ENCODE measurements at regions not wholly inside any gene's neighbourhood (a gene's known extent, or its start where the extent isn't known, plus 50 kb on each side); places are given as distances from the start of the nearest gene placed in this dataset.

GRCh38 chr10:78813998-78814399 is 254.8 kb upstream of the ZMIZ1 start:
- no peak overlapping the region for H3K4me3 ChIP-seq (ENCODE audit: low read depth in 1 of 2, low read length in 2 of 2)
- no peaks in the 10 kb centered on the region for H3K4me1 ChIP-seq (ENCODE audit: control insufficient read depth in 2 of 2, insufficient read depth in 2 of 2, low read length in 1 of 2)
- no peaks in the 10 kb centered on the region for H3K9me3 ChIP-seq (ENCODE audit: control insufficient read depth in 2 of 2, insufficient read depth in 1 of 2, low read depth in 1 of 2, low read length in 1 of 2)
- H3K27ac ChIP-seq (ENCODE audit: low read depth in 2 of 2, low read length in 1 of 2) = no peak overlapping the region
- no peaks in the 10 kb centered on the region for H3K27me3 ChIP-seq (ENCODE audit: control insufficient read depth in 1 of 2, insufficient read depth in 2 of 2, low read length in 2 of 2)
- H3K36me3 ChIP-seq (ENCODE audit: control insufficient read depth in 2 of 2, insufficient read depth in 2 of 2, low read length in 1 of 2) = no peaks in the 10 kb centered on the region
- WGBS, 2 donors = 73 to 77% methylated on average over 6 of the region's 6 CpGs

- no peaks in the 10 kb centered on the region for H3K9me3 ChIP-seq (ENCODE audit: control insufficient read depth in 2 of 2, insufficient read depth in 1 of 2, low read depth in 1 of 2, low read length in 1 of 2)
- WGBS, 2 donors = 78 to 89% methylated on average over 3 of the region's 3 CpGs
- H3K4me1 ChIP-seq (ENCODE audit: control insufficient read depth in 2 of 2, insufficient read depth in 2 of 2, low read length in 1 of 2) = no peaks in the 10 kb centered on the region
- H3K36me3 ChIP-seq (ENCODE audit: control insufficient read depth in 2 of 2, insufficient read depth in 2 of 2, low read length in 1 of 2) = no peaks in the 10 kb centered on the region
- H3K27me3 ChIP-seq (ENCODE audit: control insufficient read depth in 1 of 2, insufficient read depth in 2 of 2, low read length in 2 of 2) = no peaks in the 10 kb centered on the region
- H3K4me3 ChIP-seq (ENCODE audit: low read depth in 1 of 2, low read length in 2 of 2) = no peak overlapping the region
- H3K27ac ChIP-seq (ENCODE audit: low read depth in 2 of 2, low read length in 1 of 2) = no peak overlapping the region
Measured at GRCh38 chr10:78814407-78814806, 254.4 kb upstream of the ZMIZ1 start.

GRCh38 chr10:78815702-78816334 is 252.9 kb upstream of the ZMIZ1 start:
- Histone ChIP-seq H3K4me1 (ENCODE audit: control insufficient read depth in 2 of 2, insufficient read depth in 2 of 2, low read length in 1 of 2) (no peaks in the 10 kb centered on the region), H3K9me3 (ENCODE audit: control insufficient read depth in 2 of 2, insufficient read depth in 1 of 2, low read depth in 1 of 2, low read length in 1 of 2) (no peaks in the 10 kb centered on the region), H3K4me3 (ENCODE audit: low read depth in 1 of 2, low read length in 2 of 2) (no peak overlapping the region), H3K27ac (ENCODE audit: low read depth in 2 of 2, low read length in 1 of 2) (no peak overlapping the region), H3K27me3 (ENCODE audit: control insufficient read depth in 1 of 2, insufficient read depth in 2 of 2, low read length in 2 of 2) (no peaks in the 10 kb centered on the region), H3K36me3 (ENCODE audit: control insufficient read depth in 2 of 2, insufficient read depth in 2 of 2, low read length in 1 of 2) (no peaks in the 10 kb centered on the region)
- WGBS, 2 donors = 54 to 62% methylated on average over 2 of the region's 2 CpGs

GRCh38 chr10:78817361-78817760 is 251.4 kb upstream of the ZMIZ1 start:
- Histone ChIP-seq H3K9me3 (ENCODE audit: control insufficient read depth in 2 of 2, insufficient read depth in 1 of 2, low read depth in 1 of 2, low read length in 1 of 2) (no peaks in the 10 kb centered on the region), H3K4me3 (ENCODE audit: low read depth in 1 of 2, low read length in 2 of 2) (no peak overlapping the region), H3K4me1 (ENCODE audit: control insufficient read depth in 2 of 2, insufficient read depth in 2 of 2, low read length in 1 of 2) (no peaks in the 10 kb centered on the region), H3K27me3 (ENCODE audit: control insufficient read depth in 1 of 2, insufficient read depth in 2 of 2, low read length in 2 of 2) (no peaks in the 10 kb centered on the region), H3K27ac (ENCODE audit: low read depth in 2 of 2, low read length in 1 of 2) (no peak overlapping the region), H3K36me3 (ENCODE audit: control insufficient read depth in 2 of 2, insufficient read depth in 2 of 2, low read length in 1 of 2) (no peaks in the 10 kb centered on the region)
- 57 to 59% methylated on average over 3 of the region's 3 CpGs for WGBS, 2 donors

- Histone ChIP-seq H3K27ac (ENCODE audit: low read depth in 2 of 2, low read length in 1 of 2) (no peak overlapping the region), H3K4me3 (ENCODE audit: low read depth in 1 of 2, low read length in 2 of 2) (no peak overlapping the region), H3K4me1 (ENCODE audit: control insufficient read depth in 2 of 2, insufficient read depth in 2 of 2, low read length in 1 of 2) (no peaks in the 10 kb centered on the region), H3K9me3 (ENCODE audit: control insufficient read depth in 2 of 2, insufficient read depth in 1 of 2, low read depth in 1 of 2, low read length in 1 of 2) (no peaks in the 10 kb centered on the region), H3K36me3 (ENCODE audit: control insufficient read depth in 2 of 2, insufficient read depth in 2 of 2, low read length in 1 of 2) (no peaks in the 10 kb centered on the region), H3K27me3 (ENCODE audit: control insufficient read depth in 1 of 2, insufficient read depth in 2 of 2, low read length in 2 of 2) (no peaks in the 10 kb centered on the region)
- 91 to 95% methylated on average over 3 of the region's 3 CpGs for WGBS, 2 donors
Measured at GRCh38 chr10:78817804-78818203, 251.0 kb upstream of the ZMIZ1 start.

- H3K27ac ChIP-seq (ENCODE audit: low read depth in 2 of 2, low read length in 1 of 2) = no peak overlapping the region
- H3K27me3 ChIP-seq (ENCODE audit: control insufficient read depth in 1 of 2, insufficient read depth in 2 of 2, low read length in 2 of 2) = no peaks in the 10 kb centered on the region
- 83 to 84% methylated on average over 7 of the region's 7 CpGs for WGBS, 2 donors
- H3K36me3 ChIP-seq (ENCODE audit: control insufficient read depth in 2 of 2, insufficient read depth in 2 of 2, low read length in 1 of 2) = no peaks in the 10 kb centered on the region
- no peaks in the 10 kb centered on the region for H3K4me1 ChIP-seq (ENCODE audit: control insufficient read depth in 2 of 2, insufficient read depth in 2 of 2, low read length in 1 of 2)
- no peak overlapping the region for H3K4me3 ChIP-seq (ENCODE audit: low read depth in 1 of 2, low read length in 2 of 2)
- H3K9me3 ChIP-seq (ENCODE audit: control insufficient read depth in 2 of 2, insufficient read depth in 1 of 2, low read depth in 1 of 2, low read length in 1 of 2) = no peaks in the 10 kb centered on the region
Measured at GRCh38 chr10:78819361-78820006, 249.3 kb upstream of the ZMIZ1 start.

GRCh38 chr10:78820007-78820362 is 248.8 kb upstream of the ZMIZ1 start:
- no peaks in the 10 kb centered on the region for H3K9me3 ChIP-seq (ENCODE audit: control insufficient read depth in 2 of 2, insufficient read depth in 1 of 2, low read depth in 1 of 2, low read length in 1 of 2)
- H3K27ac ChIP-seq (ENCODE audit: low read depth in 2 of 2, low read length in 1 of 2) = no peak overlapping the region
- no peaks in the 10 kb centered on the region for H3K27me3 ChIP-seq (ENCODE audit: control insufficient read depth in 1 of 2, insufficient read depth in 2 of 2, low read length in 2 of 2)
- no peaks in the 10 kb centered on the region for H3K4me1 ChIP-seq (ENCODE audit: control insufficient read depth in 2 of 2, insufficient read depth in 2 of 2, low read length in 1 of 2)
- WGBS, 2 donors = 59 to 66% methylated on average over 2 of the region's 2 CpGs
- no peak overlapping the region for H3K4me3 ChIP-seq (ENCODE audit: low read depth in 1 of 2, low read length in 2 of 2)
- H3K36me3 ChIP-seq (ENCODE audit: control insufficient read depth in 2 of 2, insufficient read depth in 2 of 2, low read length in 1 of 2) = no peaks in the 10 kb centered on the region

- no peaks in the 10 kb centered on the region for H3K4me1 ChIP-seq (ENCODE audit: control insufficient read depth in 2 of 2, insufficient read depth in 2 of 2, low read length in 1 of 2)
- H3K27me3 ChIP-seq (ENCODE audit: control insufficient read depth in 1 of 2, insufficient read depth in 2 of 2, low read length in 2 of 2) = no peaks in the 10 kb centered on the region
- H3K27ac ChIP-seq (ENCODE audit: low read depth in 2 of 2, low read length in 1 of 2) = no peak overlapping the region
- H3K4me3 ChIP-seq (ENCODE audit: low read depth in 1 of 2, low read length in 2 of 2) = no peak overlapping the region
- H3K36me3 ChIP-seq (ENCODE audit: control insufficient read depth in 2 of 2, insufficient read depth in 2 of 2, low read length in 1 of 2) = no peaks in the 10 kb centered on the region
- no peaks in the 10 kb centered on the region for H3K9me3 ChIP-seq (ENCODE audit: control insufficient read depth in 2 of 2, insufficient read depth in 1 of 2, low read depth in 1 of 2, low read length in 1 of 2)
- WGBS, 2 donors = 80 to 87% methylated on average over 4 of the region's 4 CpGs
Measured at GRCh38 chr10:78821052-78821451, 247.7 kb upstream of the ZMIZ1 start.

- Histone ChIP-seq H3K4me3 (ENCODE audit: low read depth in 1 of 2, low read length in 2 of 2) (no peak overlapping the region), H3K27me3 (ENCODE audit: control insufficient read depth in 1 of 2, insufficient read depth in 2 of 2, low read length in 2 of 2) (no peaks in the 10 kb centered on the region), H3K36me3 (ENCODE audit: control insufficient read depth in 2 of 2, insufficient read depth in 2 of 2, low read length in 1 of 2) (no peaks in the 10 kb centered on the region), H3K4me1 (ENCODE audit: control insufficient read depth in 2 of 2, insufficient read depth in 2 of 2, low read length in 1 of 2) (no peaks in the 10 kb centered on the region), H3K27ac (ENCODE audit: low read depth in 2 of 2, low read length in 1 of 2) (no peak overlapping the region), H3K9me3 (ENCODE audit: control insufficient read depth in 2 of 2, insufficient read depth in 1 of 2, low read depth in 1 of 2, low read length in 1 of 2) (peaks cover 0 to 6% of the 10 kb centered on the region in 2 donors)
- WGBS, 2 donors = 83 to 84% methylated on average over 24 of the region's 24 CpGs
Measured at GRCh38 chr10:78828647-78829539, 239.9 kb upstream of the ZMIZ1 start.

All from esophagus (tissue), 2 donors.